GM13976 (cell line): ENCODE measurements at regions not wholly inside any gene's neighbourhood (a gene's known extent, or its start where the extent isn't known, plus 50 kb on each side); places are given as distances from the start of the nearest gene placed in this dataset.

Source experiments
- DNase-seq: peaks from one replicate; pipeline ENCODE4 v3.0.0; 2012; ENCODE audit warnings: low spot score
- CTCF ChIP-seq: IDR thresholded peaks from 2 replicates; pipeline ENCODE4 v1.5.1; 2012; ENCODE audit warnings: borderline replicate concordance, mild to moderate bottlenecking; ENCODE audit not compliant: insufficient read depth; ENCODE audit errors: extremely low read depth, missing control alignments, control extremely low read depth
- in situ Hi-C: fragments of 300-500 bp; cut with MboI; formaldehyde crosslinking; loops from one replicate; pipeline ENCODE4 v1.12.0; 2022; ENCODE audit warnings: low sequenced_read_pairs, mixed read lengths, inconsistent platforms; ENCODE audit not compliant: unreplicated experiment

DNA sequence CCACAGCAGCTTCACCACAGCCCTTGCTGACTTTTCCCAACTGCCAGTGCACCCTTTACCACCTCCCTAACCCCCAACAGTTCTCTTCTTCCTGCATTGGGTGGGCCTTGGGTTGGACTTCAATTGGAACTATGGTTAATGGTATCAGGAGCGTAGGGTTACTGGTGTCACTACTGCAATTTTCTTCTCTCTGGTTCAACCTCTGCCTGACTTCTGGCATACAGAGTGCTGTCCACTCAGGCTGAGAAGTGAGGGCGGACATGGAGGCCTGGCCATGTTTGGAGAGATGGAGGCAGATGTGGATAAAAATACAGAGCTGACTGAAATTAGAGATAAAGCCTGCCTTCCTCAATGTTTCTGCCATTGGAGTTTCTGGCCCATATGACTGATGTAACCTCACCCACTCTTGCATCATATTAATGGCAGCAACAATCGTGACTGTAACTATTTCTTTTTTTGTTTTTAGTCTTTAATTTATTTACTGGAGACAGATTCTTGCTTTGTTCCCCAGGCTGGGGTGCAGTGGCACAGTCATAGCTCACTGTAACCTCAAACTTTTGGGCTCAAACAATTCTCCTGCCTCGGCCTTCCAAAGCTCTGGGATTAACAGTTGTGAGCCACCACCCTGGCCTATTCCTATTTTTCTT, 87.8 kb downstream of the NAV1 start:
- no peak for DNase-seq
- TF ChIP-seq CTCF = no peak
- in situ Hi-C loops = no loop called here

DNA sequence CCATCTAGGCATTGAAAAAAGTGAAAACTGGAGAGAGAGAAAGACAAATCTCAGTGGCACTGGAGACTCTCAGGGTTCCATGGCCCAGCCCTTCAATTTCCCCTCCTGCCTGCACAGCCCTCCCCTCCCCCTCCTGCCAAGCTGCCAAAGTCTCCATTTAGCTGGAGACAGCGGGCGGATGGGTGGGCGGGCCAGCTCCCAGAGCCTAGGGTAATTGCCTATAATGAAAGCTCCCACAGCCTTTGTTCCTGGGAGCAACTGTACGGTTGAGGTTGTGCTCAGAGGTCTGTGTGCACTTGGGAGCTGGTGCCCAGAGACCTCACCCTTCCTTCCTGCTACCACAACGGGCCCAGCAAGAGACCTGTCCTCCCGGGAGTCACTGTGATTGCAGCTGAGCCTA, 89.6 kb downstream of the NAV1 start:
- in situ Hi-C loops = no loop called here
- no peak for TF ChIP-seq CTCF
- DNase-seq = no peak

- in situ Hi-C loops = no loop called here
- DNase-seq = no peak
Observed at GRCh38 chr1:201630582-201630981, 91.7 kb downstream of the NAV1 start.

GRCh38 chr1:201631037-201631436, 92.1 kb downstream of the NAV1 start:
- no peak for TF ChIP-seq CTCF
- in situ Hi-C loops = no loop called here
- no peak for DNase-seq

More at GRCh38 chr1:201630582-201630981, 91.7 kb downstream of the NAV1 start:
- TF ChIP-seq CTCF = no peak

- no peak for TF ChIP-seq CTCF
- no peak for DNase-seq
- in situ Hi-C loops = no loop called here
Observed at GRCh38 chr1:201632364-201632952, 93.5 kb downstream of the NAV1 start.

- in situ Hi-C loops = no loop called here
- DNase-seq = no peak
- no peak for TF ChIP-seq CTCF
Observed at GRCh38 chr1:201633297-201633696, 94.4 kb downstream of the NAV1 start.

GRCh38 chr1:201633811-201634210, 94.9 kb downstream of the NAV1 start:
- in situ Hi-C loops = no loop called here
- DNase-seq = no peak
- no peak for TF ChIP-seq CTCF
